Vagina (tissue), 2 donors: ENCODE measurements at regions not wholly inside any gene's neighbourhood (a gene's known extent, or its start where the extent isn't known, plus 50 kb on each side); places are given as distances from the start of the nearest gene placed in this dataset.

Experiments used
- CTCF ChIP-seq, 3 experiments: fragments of 450-650 bp in 2 of 3; fragments of 200-600 bp in 1 of 3; sonication (generic) in 1 of 3; IDR thresholded peaks; one replicate each; pipeline ENCODE4 v1.5.1; 2017 to 2019; ENCODE audit warnings: antibody characterized with exemption in 3 of 3, mild to moderate bottlenecking in 2 of 3, moderate library complexity in 2 of 3
- POLR2A ChIP-seq, 2 donors: fragments of 450-650 bp; IDR thresholded peaks; one replicate each; pipeline ENCODE4 v1.6.1; 2017; ENCODE audit warnings: antibody characterized with exemption in 2 of 2, mild to moderate bottlenecking in 2 of 2, moderate library complexity in 2 of 2

DNA sequence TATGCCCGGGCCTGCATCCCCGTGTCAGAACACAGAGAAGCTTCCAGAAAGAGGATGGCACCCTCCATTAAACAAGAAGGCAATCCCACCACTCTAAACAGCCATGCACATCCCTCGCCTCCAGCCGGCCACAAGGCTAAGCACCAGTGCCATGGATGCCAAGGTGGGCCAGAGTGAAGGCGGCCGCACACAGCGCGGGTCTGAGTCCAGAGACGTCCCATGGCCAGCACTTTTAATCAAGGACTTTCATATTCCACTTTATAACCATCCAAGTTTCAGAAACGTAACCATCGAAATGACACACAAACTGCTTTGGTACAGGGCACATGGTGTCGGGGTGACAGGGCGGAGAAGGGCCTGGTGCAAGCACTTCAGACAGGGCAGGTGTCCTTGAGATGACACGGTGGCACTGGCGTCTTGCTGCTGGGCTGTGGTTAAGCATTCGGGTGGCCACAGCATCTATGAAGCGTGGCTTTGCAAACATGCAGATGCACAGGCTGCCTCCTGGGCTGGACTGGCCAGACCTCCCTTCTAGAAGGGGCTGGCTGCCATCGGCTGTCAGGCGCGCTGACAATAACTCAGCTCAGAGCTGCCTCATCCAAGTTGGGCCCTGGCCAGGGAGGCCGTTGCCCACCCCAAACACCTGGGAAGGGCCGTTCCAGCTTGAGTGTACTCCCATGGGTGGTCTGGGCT is 117.2 kb downstream of the RFLNA start:
- TF ChIP-seq CTCF (IDR thresholded peaks at IDR 0.05), result no peak
- no peak for TF ChIP-seq POLR2A (IDR thresholded peaks at IDR 0.05)
